BJ (cell line): ENCODE measurements at regions not wholly inside any gene's neighbourhood (a gene's known extent, or its start where the extent isn't known, plus 50 kb on each side); places are given as distances from the start of the nearest gene placed in this dataset.

Experiments
- CTCF ChIA-PET: fragments of 350-600 bp; formaldehyde crosslinking; extraction: SDS; loops from one replicate; lab custom pipeline; 2021; ENCODE audit warnings: antibody characterized with exemption, inconsistent platforms; lab: Yijun Ruan, JAX
- POLR2A ChIA-PET: fragments of 300-600 bp; sonication (Branson Sonifier 250); formaldehyde crosslinking; extraction: SDS; loops from one replicate; lab custom pipeline; 2021; ENCODE audit warnings: antibody characterized with exemption; lab: Charles Lee
- DNase-seq: peaks from one replicate; pipeline ENCODE4 v3.0.0-alpha.2; 2011; ENCODE audit warnings: low read depth
- H3K27me3 ChIP-seq: 2 replicates; pipeline ENCODE4 v1.6.0; 2011; ENCODE audit warnings: low read length; ENCODE audit not compliant: control insufficient read depth, insufficient read depth
- H3K36me3 ChIP-seq: 2 replicates; pipeline ENCODE4 v1.5.1; 2011; ENCODE audit warnings: low read length; ENCODE audit not compliant: control insufficient read depth, insufficient read depth
- H3K4me3 ChIP-seq: 2 replicates; pipeline ENCODE4 v1.5.1; 2011; ENCODE audit warnings: low read depth, mild to moderate bottlenecking, control low read depth, low read length
- CTCF ChIP-seq: IDR thresholded peaks from 2 replicates; pipeline ENCODE4 v1.5.1; 2011; ENCODE audit warnings: low read depth, mild to moderate bottlenecking, control low read depth, inconsistent platforms, low read length, moderate library complexity; ENCODE audit not compliant: insufficient read depth

GRCh38 chr14:27063959-27064358 is 466.1 kb upstream of the NOVA1 start:
- ChIA-PET POLR2A (no interaction called here), CTCF (interaction anchor here (0.5 kb wide), 1 partner anchor 618 kb away, joined by 3 read pairs; no protein-coding TSS in a partner anchor)
- no peak for TF ChIP-seq CTCF
- H3K4me3 ChIP-seq = no peak overlapping the region
- no peak for DNase-seq
- H3K36me3 ChIP-seq = no peaks in the 10 kb centered on the region
- H3K27me3 ChIP-seq = no peaks in the 10 kb centered on the region

- Histone ChIP-seq H3K27me3 (no peaks in the 10 kb centered on the region), H3K4me3 (no peak overlapping the region), H3K36me3 (no peaks in the 10 kb centered on the region)
- ChIA-PET CTCF (no interaction called here), POLR2A (no interaction called here)
- TF ChIP-seq CTCF = no peak
- no peak for DNase-seq
Measured at GRCh38 chr14:27065886-27066285, 468.1 kb upstream of the NOVA1 start.

GRCh38 chr14:27067961-27068360 is 470.1 kb upstream of the NOVA1 start:
- CTCF ChIA-PET = no interaction called here
- POLR2A ChIA-PET = no interaction called here
- H3K27me3 ChIP-seq = no peaks in the 10 kb centered on the region
- no peak overlapping the region for H3K4me3 ChIP-seq
- H3K36me3 ChIP-seq = no peaks in the 10 kb centered on the region
- no peak for TF ChIP-seq CTCF
- DNase-seq = no peak

- ChIA-PET POLR2A (no interaction called here), CTCF (no interaction called here)
- Histone ChIP-seq H3K36me3 (no peaks in the 10 kb centered on the region), H3K27me3 (no peaks in the 10 kb centered on the region), H3K4me3 (no peak overlapping the region)
- no peak for DNase-seq
- no peak for TF ChIP-seq CTCF
Measured at GRCh38 chr14:27072589-27072988, 474.8 kb upstream of the NOVA1 start.

GRCh38 chr14:27075503-27075902 is 477.7 kb upstream of the NOVA1 start:
- no peak for DNase-seq
- ChIA-PET POLR2A (no interaction called here), CTCF (no interaction called here)
- no peak for TF ChIP-seq CTCF
- Histone ChIP-seq H3K27me3 (no peaks in the 10 kb centered on the region), H3K4me3 (no peak overlapping the region), H3K36me3 (no peaks in the 10 kb centered on the region)
